LNCaP clone FGC (cell line): ENCODE measurements at regions not wholly inside any gene's neighbourhood (a gene's known extent, or its start where the extent isn't known, plus 50 kb on each side); places are given as distances from the start of the nearest gene placed in this dataset.

Experiments
- DNase-seq: peaks from one replicate; pipeline ENCODE4 v3.0.0-alpha.2; 2011; ENCODE audit warnings: low read depth
- H3K4me3 ChIP-seq: 2 replicates; pipeline ENCODE4 v1.5.1; 2011; ENCODE audit warnings: mild to moderate bottlenecking, low read depth, low read length, control low read depth
- CTCF ChIP-seq: IDR thresholded peaks from 2 replicates; pipeline ENCODE4 v1.5.1; 2012; ENCODE audit warnings: mild to moderate bottlenecking; ENCODE audit not compliant: control insufficient read depth, insufficient read depth; ENCODE audit errors: extremely low read depth

- no peak for TF ChIP-seq CTCF
- H3K4me3 ChIP-seq = no peak overlapping the region
- DNase-seq = no peak
These were observed 1443.5 kb downstream of the FAM133A start for GRCh38 chrX:95117556-95117955.

GRCh38 chrX:95145848-95146490 lies 1472.0 kb downstream of the FAM133A start:
- DNase-seq = no peak
- TF ChIP-seq CTCF = no peak
- no peak overlapping the region for H3K4me3 ChIP-seq

GRCh38 chrX:95152810-95153209 lies 1478.8 kb downstream of the FAM133A start:
- no peak for DNase-seq
- H3K4me3 ChIP-seq = no peak overlapping the region
- no peak for TF ChIP-seq CTCF

- H3K4me3 ChIP-seq = no peak overlapping the region
- no peak for TF ChIP-seq CTCF
- no peak for DNase-seq
These were observed 1482.6 kb downstream of the FAM133A start for GRCh38 chrX:95156566-95156965.
